IMR-90 (cell line): ENCODE measurements at regions not wholly inside any gene's neighbourhood (a gene's known extent, or its start where the extent isn't known, plus 50 kb on each side); places are given as distances from the start of the nearest gene placed in this dataset.

Experiments used
- CEBPB ChIP-seq: IDR thresholded peaks from 2 replicates; pipeline ENCODE4 v1.6.1; 2012; ENCODE audit warnings: low read depth, low read length, improper control_type of control experiment
- RFX5 ChIP-seq: IDR thresholded peaks from 2 replicates; pipeline ENCODE4 v1.8.0; 2012; ENCODE audit warnings: low read depth, mild to moderate bottlenecking, low read length, moderate library complexity
- USF2 ChIP-seq: fragments of 150-350 bp; IDR thresholded peaks from 2 replicates; pipeline ENCODE4 v1.6.1; 2017; ENCODE audit warnings: mild to moderate bottlenecking, antibody characterized with exemption, low read length, low read depth

DNA sequence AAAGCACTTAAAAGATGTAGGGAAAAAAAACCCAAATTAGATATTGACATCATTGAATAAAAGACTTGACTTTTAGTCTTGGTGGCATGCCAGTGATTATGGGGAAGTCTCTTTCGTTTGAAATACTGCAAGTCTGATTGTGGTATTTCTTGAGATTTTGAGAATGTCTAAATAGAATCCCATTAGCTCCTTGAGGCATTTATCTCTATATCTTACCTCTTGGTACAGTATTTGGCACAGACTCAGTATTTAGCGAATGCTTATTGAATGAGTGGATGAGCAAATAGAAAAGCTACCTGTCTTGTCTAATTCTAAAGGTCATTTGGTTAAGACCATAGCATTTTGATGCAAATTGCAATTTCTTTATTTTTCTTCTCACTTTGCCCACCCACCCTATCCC, 156.5 kb downstream of the TFAP2B start:
- TF ChIP-seq CEBPB (no peak), RFX5 (no peak), USF2 (no peak)
